Hepatocyte (in vitro differentiated cells): ENCODE measurements at regions not wholly inside any gene's neighbourhood (a gene's known extent, or its start where the extent isn't known, plus 50 kb on each side); places are given as distances from the start of the nearest gene placed in this dataset.
A peak's percentile ranks its signal among the peaks of the same experiment; 100 is the strongest.

ENCODE experiments used
- DNase-seq: peaks from one replicate; pipeline ENCODE4 v3.0.0-alpha.2; 2016; ENCODE audit warnings: low spot score
- H2AFZ ChIP-seq: fragments of 200-600 bp; sonication (generic); 2 replicates; pipeline ENCODE4 v1.6.0; 2016; ENCODE audit warnings: antibody characterized with exemption, mild to moderate bottlenecking
- H3K27ac ChIP-seq: fragments of 200-600 bp; sonication (generic); 2 replicates; pipeline ENCODE4 v1.5.1; 2016; ENCODE audit warnings: mild to moderate bottlenecking
- H3K27me3 ChIP-seq: fragments of 200-600 bp; sonication (generic); 2 replicates; pipeline ENCODE4 v1.6.1; 2016
- H3K36me3 ChIP-seq: fragments of 200-600 bp; sonication (generic); replicated peaks from 2 replicates; pipeline ENCODE4 v1.5.1; 2016; ENCODE audit warnings: low read depth; ENCODE audit not compliant: insufficient read depth
- H3K4me1 ChIP-seq: fragments of 200-600 bp; sonication (generic); 2 replicates; pipeline ENCODE4 v1.5.1; 2016; ENCODE audit warnings: mild to moderate bottlenecking, moderate library complexity; ENCODE audit not compliant: insufficient read depth
- H3K4me2 ChIP-seq: fragments of 200-600 bp; sonication (generic); 2 replicates; pipeline ENCODE4 v1.6.0; 2016
- H3K4me3 ChIP-seq: fragments of 200-600 bp; sonication (generic); 2 replicates; pipeline ENCODE4 v1.5.1; 2016; ENCODE audit warnings: mild to moderate bottlenecking
- H3K79me2 ChIP-seq: fragments of 200-600 bp; sonication (generic); 2 replicates; pipeline ENCODE4 v1.6.0; 2017; ENCODE audit warnings: mild to moderate bottlenecking
- H3K9me2 ChIP-seq: fragments of 200-600 bp; sonication (generic); replicated peaks from 2 replicates; pipeline ENCODE4 v1.6.0; 2017; ENCODE audit warnings: mild to moderate bottlenecking; ENCODE audit not compliant: insufficient read depth
- H3K9me3 ChIP-seq: fragments of 200-600 bp; sonication (generic); 2 replicates; pipeline ENCODE4 v1.5.1; 2016; ENCODE audit warnings: low read depth, mild to moderate bottlenecking
- H4K20me1 ChIP-seq: fragments of 200-600 bp; sonication (generic); 2 replicates; pipeline ENCODE4 v1.6.0; 2016; ENCODE audit warnings: mild to moderate bottlenecking; ENCODE audit not compliant: insufficient read depth, poor library complexity, severe bottlenecking
- EZH2 ChIP-seq: fragments of 200-600 bp; sonication (generic); IDR thresholded peaks from 2 replicates; pipeline ENCODE4 v1.6.1; 2016; ENCODE audit warnings: antibody characterized with exemption, mild to moderate bottlenecking, borderline replicate concordance
- EZH2phosphoT487 ChIP-seq: fragments of 200-600 bp; sonication (generic); IDR thresholded peaks from one replicate; pipeline ENCODE4 v1.6.1; 2018; ENCODE audit warnings: antibody characterized with exemption, mild to moderate bottlenecking, low read depth, moderate library complexity; ENCODE audit not compliant: unreplicated experiment, severe bottlenecking
- WGBS: methylation state at CpG from one replicate; pipeline ENCODE4 v1.1.6; 2016; ENCODE audit warnings: low lambda C conversion rate; ENCODE audit errors: missing lambda C conversion rate; 5-methylcytosine and 5-hydroxymethylcytosine counted together
- TF ChIP-seq, protein P1 (sequence below): fragments of 200-600 bp; sonication (generic); IDR thresholded peaks from 2 replicates; pipeline ENCODE4 v1.5.1; 2016; ENCODE audit warnings: antibody characterized with exemption, mild to moderate bottlenecking; ENCODE audit not compliant: poor library complexity

GRCh38 chr20:57959018-57959417, 249.2 kb upstream of the PMEPA1 start:
- WGBS, result 86% methylated on average over 12 of the region's 12 CpGs
- H2AFZ ChIP-seq, result peak overlapping the region; percentile 33
- H3K4me1 ChIP-seq, result peaks cover 47% of the 10 kb centered on the region
- H3K9me2 ChIP-seq, result no peaks in the 10 kb centered on the region
- H3K4me3 ChIP-seq, result no peak overlapping the region
- no peaks in the 10 kb centered on the region for H3K36me3 ChIP-seq
- DNase-seq, result no peak
- no peak overlapping the region for H3K4me2 ChIP-seq
- H3K9me3 ChIP-seq, result no peaks in the 10 kb centered on the region
- TF ChIP-seq EZH2 (no peak), EZH2phosphoT487 (no peak)
- TF ChIP-seq, protein P1, sequence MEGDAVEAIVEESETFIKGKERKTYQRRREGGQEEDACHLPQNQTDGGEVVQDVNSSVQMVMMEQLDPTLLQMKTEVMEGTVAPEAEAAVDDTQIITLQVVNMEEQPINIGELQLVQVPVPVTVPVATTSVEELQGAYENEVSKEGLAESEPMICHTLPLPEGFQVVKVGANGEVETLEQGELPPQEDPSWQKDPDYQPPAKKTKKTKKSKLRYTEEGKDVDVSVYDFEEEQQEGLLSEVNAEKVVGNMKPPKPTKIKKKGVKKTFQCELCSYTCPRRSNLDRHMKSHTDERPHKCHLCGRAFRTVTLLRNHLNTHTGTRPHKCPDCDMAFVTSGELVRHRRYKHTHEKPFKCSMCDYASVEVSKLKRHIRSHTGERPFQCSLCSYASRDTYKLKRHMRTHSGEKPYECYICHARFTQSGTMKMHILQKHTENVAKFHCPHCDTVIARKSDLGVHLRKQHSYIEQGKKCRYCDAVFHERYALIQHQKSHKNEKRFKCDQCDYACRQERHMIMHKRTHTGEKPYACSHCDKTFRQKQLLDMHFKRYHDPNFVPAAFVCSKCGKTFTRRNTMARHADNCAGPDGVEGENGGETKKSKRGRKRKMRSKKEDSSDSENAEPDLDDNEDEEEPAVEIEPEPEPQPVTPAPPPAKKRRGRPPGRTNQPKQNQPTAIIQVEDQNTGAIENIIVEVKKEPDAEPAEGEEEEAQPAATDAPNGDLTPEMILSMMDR, result no peak
- no peaks in the 10 kb centered on the region for H3K27me3 ChIP-seq
- peak overlapping the region; percentile 92 for H3K27ac ChIP-seq
- no peaks in the 10 kb centered on the region for H3K79me2 ChIP-seq
- H4K20me1 ChIP-seq, result no peaks in the 10 kb centered on the region

- H3K9me3 ChIP-seq, result no peaks in the 10 kb centered on the region
- H4K20me1 ChIP-seq, result no peaks in the 10 kb centered on the region
- no peaks in the 10 kb centered on the region for H3K36me3 ChIP-seq
- 46% methylated on average over 3 of the region's 3 CpGs for WGBS
- H3K4me1 ChIP-seq, result peaks cover 47% of the 10 kb centered on the region
- no peak overlapping the region for H3K4me3 ChIP-seq
- H3K9me2 ChIP-seq, result no peaks in the 10 kb centered on the region
- no peak overlapping the region for H3K4me2 ChIP-seq
- peak overlapping the region; percentile 92 for H3K27ac ChIP-seq
- TF ChIP-seq EZH2phosphoT487, result no peak
- no peak for DNase-seq
- H3K27me3 ChIP-seq, result no peaks in the 10 kb centered on the region
- H2AFZ ChIP-seq, result no peak overlapping the region
- no peaks in the 10 kb centered on the region for H3K79me2 ChIP-seq
Measured at GRCh38 chr20:57958050-57958420, 248.2 kb upstream of the PMEPA1 start.

- WGBS, result 64% methylated on average over 10 of the region's 10 CpGs
- no peaks in the 10 kb centered on the region for H4K20me1 ChIP-seq
- H3K27ac ChIP-seq, result peak overlapping the region; percentile 98
- H3K27me3 ChIP-seq, result no peaks in the 10 kb centered on the region
- no peak overlapping the region for H3K4me3 ChIP-seq
- no peaks in the 10 kb centered on the region for H3K79me2 ChIP-seq
- TF ChIP-seq EZH2phosphoT487 (no peak), EZH2 (no peak)
- TF ChIP-seq, protein P1, result no peak
- no peaks in the 10 kb centered on the region for H3K9me2 ChIP-seq
- H2AFZ ChIP-seq, result no peak overlapping the region
- peaks cover 47% of the 10 kb centered on the region for H3K4me1 ChIP-seq
- no peaks in the 10 kb centered on the region for H3K9me3 ChIP-seq
- peak; percentile 81 for DNase-seq
- H3K4me2 ChIP-seq, result no peak overlapping the region
- no peaks in the 10 kb centered on the region for H3K36me3 ChIP-seq
Measured at GRCh38 chr20:57957411-57958049, 247.7 kb upstream of the PMEPA1 start.

DNA sequence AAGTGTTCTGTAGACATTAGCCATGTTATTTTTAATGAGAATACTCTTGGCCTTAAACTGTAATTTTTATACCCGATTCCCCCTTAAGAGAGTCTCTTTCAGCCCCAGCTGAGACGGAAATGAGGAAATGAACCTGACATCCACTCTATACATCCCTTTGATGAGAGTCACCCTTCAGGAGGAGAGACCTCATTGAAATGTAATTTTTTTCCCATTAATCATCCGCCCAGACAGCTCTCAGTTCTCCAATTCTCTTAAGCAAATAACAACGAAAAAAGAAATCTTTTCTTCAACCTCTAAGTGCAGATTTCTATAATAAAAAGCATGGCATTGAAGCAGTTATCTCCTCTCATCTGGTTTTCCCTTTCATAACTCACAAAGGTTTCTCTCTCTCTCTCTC, 243.8 kb upstream of the PMEPA1 start:
- no peaks in the 10 kb centered on the region for H3K36me3 ChIP-seq
- H3K9me3 ChIP-seq, result no peaks in the 10 kb centered on the region
- H3K27me3 ChIP-seq, result no peaks in the 10 kb centered on the region
- H3K79me2 ChIP-seq, result no peaks in the 10 kb centered on the region
- TF ChIP-seq EZH2, result no peak
- TF ChIP-seq, protein P1, result no peak
- TF ChIP-seq EZH2phosphoT487, result no peak
- no peak overlapping the region for H3K4me3 ChIP-seq
- no peak overlapping the region for H3K4me2 ChIP-seq
- H2AFZ ChIP-seq, result no peak overlapping the region
- H4K20me1 ChIP-seq, result no peaks in the 10 kb centered on the region
- 90% methylated on average over 4 of the region's 4 CpGs for WGBS
- peaks cover 30% of the 10 kb centered on the region for H3K4me1 ChIP-seq
- no peak for DNase-seq
- no peak overlapping the region for H3K27ac ChIP-seq
- H3K9me2 ChIP-seq, result no peaks in the 10 kb centered on the region
